ENCODE measurements at regions not wholly inside any gene's neighbourhood (a gene's known extent, or its start where the extent isn't known, plus 50 kb on each side); places are given as distances from the start of the nearest gene placed in this dataset. TPM values are rescaled to one million over a fixed set of nuclear protein-coding genes. Genes with fewer than 3 reads are reported as not detected.

Small RNA genes in the stretch of these regions (small RNA-seq; reads per million reads assigned to genes)
- not detected for gene AC234779.1

Data from frontal cortex (tissue), 1 donor.